K562 (cell line): ENCODE measurements at regions not wholly inside any gene's neighbourhood (a gene's known extent, or its start where the extent isn't known, plus 50 kb on each side); places are given as distances from the start of the nearest gene placed in this dataset.

ENCODE experiments used
- LEF1 ChIP-seq: fragments of 450-650 bp; IDR thresholded peaks from 2 replicates; pipeline ENCODE4 v1.6.1; 2016; ENCODE audit warnings: mild to moderate bottlenecking
- NFYB ChIP-seq: IDR thresholded peaks from 2 replicates; pipeline ENCODE4 v1.6.1; 2011; ENCODE audit warnings: mild to moderate bottlenecking, moderate library complexity; ENCODE audit not compliant: insufficient read length; ENCODE audit errors: extremely low read depth
- TF ChIP-seq, protein P1 (sequence below): sonication (generic); formaldehyde crosslinking; IDR thresholded peaks from 2 replicates; pipeline ENCODE4 v1.8.0; 2022; ENCODE audit warnings: missing genetic modification reagents, mild to moderate bottlenecking, borderline replicate concordance
- TF ChIP-seq, protein P2 (sequence below), 2 experiments: fragments of 450-650 bp in 1 of 2; sonication (generic) in 1 of 2; formaldehyde crosslinking in 1 of 2; IDR thresholded peaks in 1 of 2; conservative IDR thresholded peaks in 1 of 2; 2 replicates each; pipeline versions ENCODE4 v1.6.1 to v1.8.1; 2016 to 2023; ENCODE audit warnings: mild to moderate bottlenecking in 2 of 2, moderate library complexity in 2 of 2, inconsistent platforms in 1 of 2, missing genetic modification reagents in 1 of 2
- TF ChIP-seq, protein P3 (sequence below), 3 experiments: IDR thresholded peaks in 2 of 3; conservative IDR thresholded peaks in 1 of 3; 2 replicates each; pipeline ENCODE4 v1.5.1; 2011 to 2012; ENCODE audit warnings: low read length in 3 of 3, mild to moderate bottlenecking in 3 of 3, control low read depth in 2 of 3, improper control_type of control experiment in 1 of 3, inconsistent platforms in 1 of 3, low read depth in 1 of 3, mixed read lengths in 1 of 3, moderate library complexity in 1 of 3; ENCODE audit not compliant: insufficient read depth in 2 of 3

DNA sequence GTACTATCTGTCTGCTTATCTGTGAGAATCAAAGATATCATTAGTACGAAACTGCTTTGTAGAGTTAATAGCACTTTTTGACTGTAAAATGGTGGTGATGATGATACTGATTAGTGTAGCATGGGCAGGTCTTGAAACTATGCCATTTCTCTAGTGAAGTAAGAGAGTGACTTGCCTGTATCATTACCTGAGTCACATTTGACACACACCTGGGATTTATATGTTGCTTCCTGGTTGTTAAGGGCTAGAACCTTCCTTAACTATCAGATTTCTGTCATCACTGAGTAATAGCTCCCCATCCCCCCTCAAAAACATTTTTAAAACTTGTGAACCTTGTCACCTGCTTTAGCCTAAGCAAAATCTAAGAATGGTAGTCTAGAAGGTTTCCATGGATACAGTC, 135.6 kb upstream of the RORB start:
- no peak for TF ChIP-seq NFYB
- TF ChIP-seq, protein P1, sequence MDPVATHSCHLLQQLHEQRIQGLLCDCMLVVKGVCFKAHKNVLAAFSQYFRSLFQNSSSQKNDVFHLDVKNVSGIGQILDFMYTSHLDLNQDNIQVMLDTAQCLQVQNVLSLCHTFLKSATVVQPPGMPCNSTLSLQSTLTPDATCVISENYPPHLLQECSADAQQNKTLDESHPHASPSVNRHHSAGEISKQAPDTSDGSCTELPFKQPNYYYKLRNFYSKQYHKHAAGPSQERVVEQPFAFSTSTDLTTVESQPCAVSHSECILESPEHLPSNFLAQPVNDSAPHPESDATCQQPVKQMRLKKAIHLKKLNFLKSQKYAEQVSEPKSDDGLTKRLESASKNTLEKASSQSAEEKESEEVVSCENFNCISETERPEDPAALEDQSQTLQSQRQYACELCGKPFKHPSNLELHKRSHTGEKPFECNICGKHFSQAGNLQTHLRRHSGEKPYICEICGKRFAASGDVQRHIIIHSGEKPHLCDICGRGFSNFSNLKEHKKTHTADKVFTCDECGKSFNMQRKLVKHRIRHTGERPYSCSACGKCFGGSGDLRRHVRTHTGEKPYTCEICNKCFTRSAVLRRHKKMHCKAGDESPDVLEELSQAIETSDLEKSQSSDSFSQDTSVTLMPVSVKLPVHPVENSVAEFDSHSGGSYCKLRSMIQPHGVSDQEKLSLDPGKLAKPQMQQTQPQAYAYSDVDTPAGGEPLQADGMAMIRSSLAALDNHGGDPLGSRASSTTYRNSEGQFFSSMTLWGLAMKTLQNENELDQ (CRISPR knock-in tag) = no peak
- TF ChIP-seq LEF1 = no peak
- TF ChIP-seq, protein P2, sequence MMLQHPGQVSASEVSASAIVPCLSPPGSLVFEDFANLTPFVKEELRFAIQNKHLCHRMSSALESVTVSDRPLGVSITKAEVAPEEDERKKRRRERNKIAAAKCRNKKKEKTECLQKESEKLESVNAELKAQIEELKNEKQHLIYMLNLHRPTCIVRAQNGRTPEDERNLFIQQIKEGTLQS (IDR thresholded peaks at IDR 0.05) = no peak
- TF ChIP-seq, protein P2 (CRISPR knock-in tag; conservative IDR thresholded peaks at IDR 0.05) = no peak
- TF ChIP-seq, protein P3, sequence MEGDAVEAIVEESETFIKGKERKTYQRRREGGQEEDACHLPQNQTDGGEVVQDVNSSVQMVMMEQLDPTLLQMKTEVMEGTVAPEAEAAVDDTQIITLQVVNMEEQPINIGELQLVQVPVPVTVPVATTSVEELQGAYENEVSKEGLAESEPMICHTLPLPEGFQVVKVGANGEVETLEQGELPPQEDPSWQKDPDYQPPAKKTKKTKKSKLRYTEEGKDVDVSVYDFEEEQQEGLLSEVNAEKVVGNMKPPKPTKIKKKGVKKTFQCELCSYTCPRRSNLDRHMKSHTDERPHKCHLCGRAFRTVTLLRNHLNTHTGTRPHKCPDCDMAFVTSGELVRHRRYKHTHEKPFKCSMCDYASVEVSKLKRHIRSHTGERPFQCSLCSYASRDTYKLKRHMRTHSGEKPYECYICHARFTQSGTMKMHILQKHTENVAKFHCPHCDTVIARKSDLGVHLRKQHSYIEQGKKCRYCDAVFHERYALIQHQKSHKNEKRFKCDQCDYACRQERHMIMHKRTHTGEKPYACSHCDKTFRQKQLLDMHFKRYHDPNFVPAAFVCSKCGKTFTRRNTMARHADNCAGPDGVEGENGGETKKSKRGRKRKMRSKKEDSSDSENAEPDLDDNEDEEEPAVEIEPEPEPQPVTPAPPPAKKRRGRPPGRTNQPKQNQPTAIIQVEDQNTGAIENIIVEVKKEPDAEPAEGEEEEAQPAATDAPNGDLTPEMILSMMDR (IDR thresholded peaks at IDR 0.05 in 2 of 3, conservative IDR thresholded peaks at IDR 0.05 in 1 of 3; ENCODE audit: insufficient read depth in 2 of 3, low read depth in 1 of 3, low read length in 3 of 3) = no peak
